SIG-M5 treated with dmso at 0.1 percent for 504 hours (cell line): ENCODE measurements at regions not wholly inside any gene's neighbourhood (a gene's known extent, or its start where the extent isn't known, plus 50 kb on each side); places are given as distances from the start of the nearest gene placed in this dataset.
"Not testable (repeated sequence)": the region's sequence is repeated elsewhere in the genome, so short reads cannot be mapped to it uniquely, and the experiment has no call there.

ENCODE experiments used
- DNase-seq: peaks from one replicate; lab custom pipeline; 2025; ENCODE audit not compliant: unreplicated experiment; lab: John Stamatoyannopoulos, UW

- DNase-seq = no peak
Measured at GRCh38 chr5:56632199-56632598, 183.2 kb upstream of the MAP3K1 start.

- peak; percentile 4 for DNase-seq
Measured at GRCh38 chr5:56631719-56632118, 183.6 kb upstream of the MAP3K1 start.

- DNase-seq = not testable (repeated sequence)
Measured at GRCh38 chr5:56628616-56629015, 186.7 kb upstream of the MAP3K1 start.

GRCh38 chr5:56625541-56625940 lies 189.8 kb upstream of the MAP3K1 start:
- DNase-seq = no peak

GRCh38 chr5:56624751-56625150 lies 190.6 kb upstream of the MAP3K1 start:
- no peak for DNase-seq

- DNase-seq = no peak
Measured at GRCh38 chr5:56622141-56622540, 193.2 kb upstream of the MAP3K1 start.

- DNase-seq = no peak
Measured at GRCh38 chr5:56620903-56621677, 194.3 kb upstream of the MAP3K1 start.

GRCh38 chr5:56617998-56618397 lies 197.4 kb upstream of the MAP3K1 start:
- DNase-seq = no peak

GRCh38 chr5:56616454-56617160 lies 198.7 kb upstream of the MAP3K1 start:
- DNase-seq = no peak

- no peak for DNase-seq
Measured at GRCh38 chr5:56615361-56616153, 199.8 kb upstream of the MAP3K1 start.

- no peak for DNase-seq
Measured at GRCh38 chr5:56612759-56613158, 202.6 kb upstream of the MAP3K1 start.

GRCh38 chr5:56612353-56612752 lies 203.0 kb upstream of the MAP3K1 start:
- no peak for DNase-seq

- no peak for DNase-seq
Measured at GRCh38 chr5:56610093-56610698, 205.2 kb upstream of the MAP3K1 start.

- peak; percentile 78 for DNase-seq
Measured at GRCh38 chr5:56608217-56608925, 207.0 kb upstream of the MAP3K1 start.

- DNase-seq = no peak
Measured at GRCh38 chr5:56607551-56607950, 207.8 kb upstream of the MAP3K1 start.

GRCh38 chr5:56607074-56607473 lies 208.3 kb upstream of the MAP3K1 start:
- no peak for DNase-seq

- DNase-seq = no peak
Measured at GRCh38 chr5:56606192-56606591, 209.2 kb upstream of the MAP3K1 start.

GRCh38 chr5:56605231-56605630 lies 210.1 kb upstream of the MAP3K1 start:
- no peak for DNase-seq

- DNase-seq = no peak
Measured at GRCh38 chr5:56601641-56602071, 213.7 kb upstream of the MAP3K1 start.

GRCh38 chr5:56598941-56599340 lies 216.4 kb upstream of the MAP3K1 start:
- no peak for DNase-seq

- DNase-seq = no peak
Measured at GRCh38 chr5:56596155-56596554, 219.2 kb upstream of the MAP3K1 start.
